ENCODE measurements at regions not wholly inside any gene's neighbourhood (a gene's known extent, or its start where the extent isn't known, plus 50 kb on each side); places are given as distances from the start of the nearest gene placed in this dataset.

- TF ChIP-seq CTCF (IDR thresholded peaks at IDR 0.05; ENCODE audit: low read depth, low read length, missing control alignments), result no peak
- H3K4me3 ChIP-seq (ENCODE audit: low read depth, low read length), result no peak overlapping the region
- DNase-seq (ENCODE audit: low read depth), result no peak
Measured at GRCh38 chr16:27665881-27666280, 115.9 kb downstream of the KATNIP start.

- DNase-seq (ENCODE audit: low read depth), result no peak
- no peak overlapping the region for H3K4me3 ChIP-seq (ENCODE audit: low read depth, low read length)
- TF ChIP-seq CTCF (IDR thresholded peaks at IDR 0.05; ENCODE audit: low read depth, low read length, missing control alignments), result no peak
Measured at GRCh38 chr16:27670071-27670810, 120.3 kb downstream of the KATNIP start.

- no peak for TF ChIP-seq CTCF (IDR thresholded peaks at IDR 0.05; ENCODE audit: low read depth, low read length, missing control alignments)
Measured at GRCh38 chr16:27671410-27671809, 121.5 kb downstream of the KATNIP start.

GRCh38 chr16:27676839-27677238 lies 126.9 kb downstream of the KATNIP start:
- no peak for DNase-seq (ENCODE audit: low read depth)
- no peak for TF ChIP-seq CTCF (IDR thresholded peaks at IDR 0.05; ENCODE audit: low read depth, low read length, missing control alignments)
- H3K4me3 ChIP-seq (ENCODE audit: low read depth, low read length), result no peak overlapping the region

More at GRCh38 chr16:27671410-27671809, 121.5 kb downstream of the KATNIP start:
- H3K4me3 ChIP-seq (ENCODE audit: low read depth, low read length), result no peak overlapping the region
- DNase-seq (ENCODE audit: low read depth), result no peak

- no peak for DNase-seq (ENCODE audit: low read depth)
- no peak for TF ChIP-seq CTCF (IDR thresholded peaks at IDR 0.05; ENCODE audit: low read depth, low read length, missing control alignments)
- no peak overlapping the region for H3K4me3 ChIP-seq (ENCODE audit: low read depth, low read length)
Measured at GRCh38 chr16:27677263-27677662, 127.3 kb downstream of the KATNIP start.

- no peak overlapping the region for H3K4me3 ChIP-seq (ENCODE audit: low read depth, low read length)
- TF ChIP-seq CTCF (IDR thresholded peaks at IDR 0.05; ENCODE audit: low read depth, low read length, missing control alignments), result no peak
- no peak for DNase-seq (ENCODE audit: low read depth)
Measured at GRCh38 chr16:27678955-27679354, 129.0 kb downstream of the KATNIP start.

- DNase-seq (ENCODE audit: low read depth), result no peak
- no peak overlapping the region for H3K4me3 ChIP-seq (ENCODE audit: low read depth, low read length)
- no peak for TF ChIP-seq CTCF (IDR thresholded peaks at IDR 0.05; ENCODE audit: low read depth, low read length, missing control alignments)
Measured at GRCh38 chr16:27679899-27680298, 130.0 kb downstream of the KATNIP start.

Data from GM12864 (cell line).